ENCODE measurements at regions not wholly inside any gene's neighbourhood (a gene's known extent, or its start where the extent isn't known, plus 50 kb on each side); places are given as distances from the start of the nearest gene placed in this dataset.
"Not testable (repeated sequence)": the region's sequence is repeated elsewhere in the genome, so short reads cannot be mapped to it uniquely, and the experiment has no call there.

DNA sequence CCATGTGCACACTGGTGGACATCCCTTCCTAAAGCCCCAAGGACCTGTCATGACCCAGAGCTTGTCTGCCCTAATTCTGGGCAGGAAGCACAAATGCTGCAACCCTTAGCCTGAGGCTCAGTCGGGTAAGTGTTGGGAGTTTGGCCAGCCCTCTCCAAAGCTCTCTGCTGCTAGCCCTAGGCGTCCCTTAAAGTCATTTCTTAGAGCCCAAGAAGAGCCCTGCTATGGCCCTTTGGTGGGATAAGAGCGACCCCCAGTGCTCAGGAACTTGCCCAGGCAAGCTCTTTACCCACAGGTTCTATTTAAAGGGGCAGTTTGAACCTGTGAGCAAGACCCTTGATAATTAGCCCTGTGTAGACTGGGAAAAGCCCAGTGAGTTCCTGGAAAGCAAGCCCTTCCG, 356.8 kb downstream of the RRAGC start:
- no peak for DNase-seq (ENCODE audit: low read depth)

DNA sequence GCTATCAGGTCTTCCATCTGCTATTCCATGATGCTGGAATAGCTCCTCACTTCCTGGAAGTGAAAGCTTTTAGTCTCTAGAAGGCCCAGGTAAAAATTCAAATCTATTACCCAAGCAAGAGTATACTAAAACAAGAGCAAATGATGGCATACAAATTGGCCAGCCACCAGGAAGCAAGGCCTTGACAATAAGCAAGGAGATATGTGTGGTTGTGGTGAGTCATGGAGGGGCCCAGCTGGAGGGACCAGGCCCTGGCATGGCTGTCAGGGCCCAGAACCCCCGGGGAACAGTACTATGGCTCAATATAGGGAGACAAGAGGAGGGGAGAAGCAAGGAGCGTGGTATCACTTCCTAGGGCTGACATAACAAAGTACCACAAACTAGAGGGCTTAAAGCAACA, 358.7 kb downstream of the RRAGC start:
- DNase-seq (ENCODE audit: low read depth) = no peak

GRCh38 chr1:38500352-38500751, 359.2 kb downstream of the RRAGC start:
- no peak for DNase-seq (ENCODE audit: low read depth)

- no peak for DNase-seq (ENCODE audit: low read depth)
Measured at GRCh38 chr1:38498686-38499085, 360.9 kb downstream of the RRAGC start.

DNA sequence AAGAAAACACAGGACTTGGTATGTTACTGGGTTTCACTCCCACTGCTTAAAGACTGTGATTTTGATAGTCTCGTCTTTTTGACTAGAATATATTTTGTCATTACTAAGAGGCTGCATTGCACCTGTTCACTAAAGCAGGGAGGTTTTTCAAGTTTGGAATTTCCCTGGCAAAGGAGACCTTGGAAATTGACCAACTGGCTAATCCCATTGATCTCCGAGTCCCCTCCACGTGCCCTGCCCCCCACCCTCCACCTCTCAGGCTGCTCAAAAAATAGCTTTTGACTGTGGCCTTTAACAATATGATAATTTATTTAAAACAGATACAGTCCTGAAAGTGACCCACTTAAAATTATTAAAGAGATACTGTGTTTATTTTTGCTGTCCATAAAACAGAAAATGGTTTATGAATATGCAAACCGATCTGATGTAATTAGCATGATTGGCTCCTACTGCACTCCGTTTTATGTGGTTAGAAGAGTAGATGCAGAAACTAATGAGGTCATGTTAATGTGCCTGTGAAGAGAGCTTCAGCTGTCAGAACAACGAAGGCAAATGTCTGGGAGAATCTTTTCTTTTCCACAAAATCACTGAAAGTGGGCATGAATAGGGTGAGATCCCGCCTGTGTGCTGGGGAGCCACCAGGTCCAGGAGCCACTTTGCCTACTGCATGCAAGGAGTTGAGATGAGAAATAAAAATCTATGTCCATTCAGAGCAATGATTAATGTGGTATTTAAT, 361.5 kb downstream of the RRAGC start:
- DNase-seq (ENCODE audit: low read depth) = no peak

DNA sequence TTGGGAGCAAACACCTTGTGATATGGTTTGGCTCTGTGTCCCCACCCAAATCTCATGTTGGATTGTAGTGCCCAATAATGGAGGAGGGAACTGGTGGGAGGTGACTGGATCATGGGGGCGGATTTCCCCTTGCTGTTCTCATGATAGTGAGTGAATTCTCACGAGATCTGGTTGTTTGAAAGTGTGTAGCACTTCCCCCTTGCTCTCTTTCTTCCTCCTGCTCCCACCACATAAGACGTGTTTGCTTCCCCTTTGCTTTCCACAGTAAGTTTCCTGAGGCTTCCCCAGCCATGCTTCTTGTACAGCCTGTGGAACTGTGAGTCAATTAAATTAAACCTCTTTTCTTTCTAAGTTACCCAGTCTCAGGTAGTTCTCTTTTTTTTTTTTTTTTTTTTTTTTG, 366.3 kb downstream of the RRAGC start:
- DNase-seq (ENCODE audit: low read depth) = not testable (repeated sequence)

GRCh38 chr1:38489844-38490270, 369.7 kb downstream of the RRAGC start:
- peak; percentile 56 for DNase-seq (ENCODE audit: low read depth)

DNA sequence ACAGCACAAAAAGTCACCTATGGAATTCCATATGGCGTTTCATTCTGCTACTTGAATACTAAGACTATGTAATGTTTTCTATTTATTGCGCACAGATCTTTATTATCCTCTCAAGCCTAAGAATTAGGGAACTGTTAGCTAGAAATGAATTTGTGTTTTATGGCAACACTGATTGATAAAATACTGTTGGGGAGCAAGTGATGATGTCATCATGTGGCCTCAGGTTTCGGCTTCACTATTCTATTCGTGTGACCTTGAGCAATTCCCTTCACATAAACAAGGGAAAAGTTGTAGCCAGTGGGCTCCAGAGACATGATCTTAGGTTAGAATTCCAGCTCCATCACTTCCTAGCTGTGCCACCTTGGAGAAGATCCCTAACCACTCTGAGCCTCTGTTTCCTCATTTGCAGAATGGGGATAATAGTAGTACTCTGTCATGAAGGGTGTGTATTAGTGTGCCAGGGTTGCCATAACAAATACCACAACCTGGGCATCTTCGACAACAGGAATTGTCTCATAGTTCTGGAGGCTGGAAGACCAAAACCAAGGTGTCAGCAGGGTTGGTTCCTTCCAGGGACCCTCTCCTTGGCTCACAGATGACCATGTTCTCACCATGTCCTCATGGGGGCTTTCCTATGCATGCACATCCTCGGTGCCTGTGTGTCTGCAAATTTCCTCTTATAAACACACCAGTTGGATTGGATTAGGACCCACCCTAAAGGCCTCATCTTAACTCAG, 371.2 kb downstream of the RRAGC start:
- DNase-seq (ENCODE audit: low read depth) = no peak

DNA sequence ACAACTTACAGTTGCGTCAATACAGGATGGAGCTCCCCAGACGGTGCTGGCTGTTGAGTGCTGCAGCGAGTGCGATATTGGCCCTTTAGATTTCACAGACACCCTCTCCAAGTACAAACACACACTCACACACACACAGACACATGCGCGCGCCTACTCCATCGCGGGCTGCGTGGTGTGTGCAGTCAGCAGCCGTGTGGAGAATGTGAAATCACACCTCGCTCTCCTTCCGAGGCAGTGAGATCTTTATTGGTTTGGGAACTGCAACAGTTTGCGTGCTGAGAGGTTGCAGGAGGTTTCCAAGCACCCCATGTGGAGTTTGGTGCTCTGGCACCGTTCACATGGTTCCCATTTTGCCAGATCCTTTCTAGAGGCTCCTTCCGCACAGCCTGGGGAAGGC, 372.2 kb downstream of the RRAGC start:
- no peak for DNase-seq (ENCODE audit: low read depth)

DNA sequence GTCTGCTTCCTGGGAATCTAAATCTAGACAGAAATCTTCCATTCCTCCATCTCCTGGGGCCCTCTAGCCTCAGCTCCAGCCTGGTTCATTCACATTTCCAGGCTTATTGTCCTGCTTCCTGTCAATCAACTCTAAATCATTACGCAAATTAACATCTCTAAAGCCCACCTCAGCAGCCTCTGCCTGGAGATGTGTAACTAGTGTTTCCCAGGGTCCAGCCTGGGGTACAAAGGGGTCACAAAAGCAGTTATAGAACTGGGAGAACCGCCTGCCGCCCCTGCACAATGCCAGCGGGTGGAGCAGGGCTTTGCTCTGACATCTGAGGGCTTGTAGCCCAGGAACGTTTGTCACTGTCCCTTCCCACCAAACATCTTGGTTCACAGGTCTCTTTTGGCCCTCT, 373.5 kb downstream of the RRAGC start:
- no peak for DNase-seq (ENCODE audit: low read depth)

DNA sequence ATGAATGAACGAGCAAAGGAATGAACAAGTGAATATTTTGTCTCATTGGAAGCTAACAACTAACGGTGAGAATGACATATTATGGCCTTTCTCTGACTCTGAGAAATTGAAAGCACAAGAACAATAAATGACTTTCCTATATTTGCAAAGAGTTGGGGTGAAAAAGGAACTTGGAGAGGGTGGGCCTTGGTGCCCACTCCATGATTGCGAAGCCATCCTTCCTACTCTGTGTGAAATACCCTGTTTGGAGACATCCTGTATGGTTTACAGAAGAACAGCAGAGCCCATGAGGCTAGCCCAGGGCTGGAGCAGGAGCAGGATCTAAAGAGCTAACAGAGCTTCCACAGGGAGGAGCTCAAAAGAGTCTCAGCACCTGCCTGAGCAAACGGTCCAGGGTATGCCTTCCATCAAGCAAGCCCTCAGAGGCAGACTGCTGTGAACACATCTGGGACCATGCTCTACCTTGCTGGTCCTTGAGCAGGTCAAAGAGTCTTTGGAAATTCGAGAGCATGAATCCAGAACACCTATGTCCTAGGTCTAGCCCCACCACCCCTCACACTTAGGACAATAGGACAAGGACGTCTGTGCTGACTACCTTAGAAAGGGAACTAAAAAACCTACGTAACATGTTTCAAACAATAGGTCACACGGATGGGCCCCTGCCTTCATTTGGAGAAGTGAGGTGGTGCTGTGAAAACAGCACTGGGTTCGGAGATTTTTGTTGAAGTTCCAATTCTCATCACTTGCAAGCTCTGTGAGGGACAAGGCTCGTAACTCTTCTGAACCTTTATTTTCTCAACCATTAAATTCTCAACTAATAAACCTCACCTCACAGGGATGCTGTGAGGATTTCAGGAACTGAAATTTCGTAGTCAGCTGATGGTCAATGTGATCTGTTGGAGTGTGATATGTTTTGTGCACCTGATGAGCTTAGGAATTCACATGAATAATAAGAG, 377.4 kb downstream of the RRAGC start:
- no peak for DNase-seq (ENCODE audit: low read depth)

DNA sequence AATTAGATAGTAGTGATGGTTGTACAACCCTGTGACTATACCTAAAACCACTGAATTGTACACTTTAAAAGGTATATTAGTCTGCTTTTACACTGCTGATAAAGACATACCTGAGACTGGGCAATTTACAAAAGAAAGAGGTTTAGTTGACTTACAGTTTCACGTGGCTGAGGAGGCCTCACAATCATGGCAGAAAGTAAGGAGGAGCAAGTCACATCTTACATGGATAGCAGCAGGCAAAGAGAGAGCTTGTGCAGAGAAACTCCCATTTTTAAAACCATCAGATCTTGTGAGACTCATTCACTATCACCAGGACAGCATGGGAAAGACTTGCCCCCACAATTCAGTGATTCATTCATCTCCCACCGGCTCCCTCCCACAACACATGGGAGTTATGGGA, 379.9 kb downstream of the RRAGC start:
- DNase-seq (ENCODE audit: low read depth) = not testable (repeated sequence)

- DNase-seq (ENCODE audit: low read depth) = no peak
Measured at GRCh38 chr1:38477811-38478210, 381.8 kb downstream of the RRAGC start.

DNA sequence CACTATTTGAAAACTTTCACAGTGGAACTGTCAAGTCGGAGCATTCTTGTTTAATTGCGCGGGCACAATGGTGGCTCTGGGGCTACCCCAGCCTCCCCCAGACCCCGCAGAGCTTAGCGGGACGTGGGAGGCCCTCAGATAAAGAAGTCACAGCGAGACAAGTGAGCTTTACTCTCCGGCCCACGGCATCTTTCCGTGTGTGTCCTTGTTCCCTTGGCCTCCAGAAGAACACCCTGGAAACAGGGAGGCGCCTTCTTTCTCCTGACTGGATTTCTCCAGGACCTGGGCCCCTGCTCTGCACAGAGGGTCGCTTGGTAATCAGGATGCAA, 382.8 kb downstream of the RRAGC start:
- no peak for DNase-seq (ENCODE audit: low read depth)

DNA sequence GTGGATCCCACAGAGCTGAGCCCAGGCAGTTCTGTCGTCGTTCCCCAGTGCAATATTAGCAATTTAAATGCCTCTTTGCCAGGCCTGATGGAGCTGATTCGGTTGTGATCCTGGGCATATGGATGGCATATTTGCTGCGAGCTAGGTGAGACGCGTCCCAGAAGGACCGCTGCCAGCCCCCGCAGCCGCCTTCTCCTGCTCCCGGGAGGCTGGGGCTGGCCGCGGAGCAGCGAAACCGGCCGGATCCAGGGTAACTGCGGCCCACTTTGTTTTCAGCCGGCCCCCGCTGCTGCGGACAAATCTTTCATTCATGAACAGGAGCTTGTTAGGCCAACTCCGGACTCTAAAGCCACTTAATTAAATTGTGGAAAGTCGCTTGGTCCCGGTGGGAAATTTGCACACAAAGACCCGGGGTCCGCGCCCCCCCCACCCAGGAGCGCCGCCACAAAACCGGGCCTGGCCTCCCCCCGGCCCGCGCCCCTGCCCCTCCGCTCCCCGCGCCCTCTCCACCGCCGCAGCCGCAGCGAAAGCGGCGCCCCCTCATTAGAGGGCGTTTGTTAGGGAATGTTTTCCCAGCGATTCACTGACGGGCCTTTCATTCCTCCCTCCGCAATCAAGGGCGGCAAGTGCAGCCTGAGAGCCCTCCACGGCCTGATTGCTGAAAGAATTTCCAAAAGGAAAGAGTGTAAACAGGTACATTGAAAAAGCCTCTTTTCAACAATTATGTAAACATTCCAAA, 383.3 kb downstream of the RRAGC start:
- no peak for DNase-seq (ENCODE audit: low read depth)

- DNase-seq (ENCODE audit: low read depth) = no peak
Measured at GRCh38 chr1:38475624-38476005, 384.0 kb downstream of the RRAGC start.

DNA sequence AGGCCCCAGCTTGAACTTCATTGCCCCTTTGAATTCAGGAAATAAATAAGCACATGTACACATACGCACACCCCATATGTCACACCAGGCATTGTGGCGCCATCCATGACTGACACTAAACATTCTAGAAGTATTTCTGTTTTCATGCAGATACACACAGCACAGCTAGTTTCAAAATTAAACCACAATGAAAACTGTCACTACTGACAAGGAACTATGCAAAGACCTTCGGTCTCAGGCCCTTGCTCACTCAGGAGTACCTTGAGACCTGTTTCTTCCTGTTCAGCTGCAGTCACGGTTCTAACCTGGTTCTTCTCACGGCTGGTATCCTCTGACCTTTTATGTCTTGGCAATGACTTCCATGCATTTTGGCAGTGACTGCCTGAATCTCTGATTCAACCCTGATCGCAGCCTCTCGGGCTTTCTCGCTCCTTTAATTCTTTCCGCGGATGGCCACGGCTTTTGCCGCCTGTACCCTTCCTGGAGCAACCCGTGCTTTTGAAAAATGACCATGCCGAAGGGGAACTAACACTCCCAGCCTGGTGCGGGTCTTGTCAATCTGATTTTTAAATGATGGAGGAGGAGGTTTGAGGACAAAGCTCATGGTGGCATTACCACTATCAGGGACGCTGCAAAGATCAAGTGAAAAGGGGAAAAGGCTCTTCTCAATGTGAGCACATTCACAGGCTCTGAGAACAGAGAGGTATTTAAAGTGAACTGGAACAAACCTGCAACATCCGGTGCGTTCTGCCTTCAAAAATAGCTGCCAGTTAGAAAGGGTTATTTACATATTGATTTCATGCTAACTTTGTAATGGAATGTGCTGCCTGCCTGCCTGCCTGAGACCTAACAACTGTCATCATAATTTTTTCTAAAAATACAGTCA, 384.6 kb downstream of the RRAGC start:
- no peak for DNase-seq (ENCODE audit: low read depth)

- no peak for DNase-seq (ENCODE audit: low read depth)
Measured at GRCh38 chr1:38466487-38466886, 393.1 kb downstream of the RRAGC start.

DNA sequence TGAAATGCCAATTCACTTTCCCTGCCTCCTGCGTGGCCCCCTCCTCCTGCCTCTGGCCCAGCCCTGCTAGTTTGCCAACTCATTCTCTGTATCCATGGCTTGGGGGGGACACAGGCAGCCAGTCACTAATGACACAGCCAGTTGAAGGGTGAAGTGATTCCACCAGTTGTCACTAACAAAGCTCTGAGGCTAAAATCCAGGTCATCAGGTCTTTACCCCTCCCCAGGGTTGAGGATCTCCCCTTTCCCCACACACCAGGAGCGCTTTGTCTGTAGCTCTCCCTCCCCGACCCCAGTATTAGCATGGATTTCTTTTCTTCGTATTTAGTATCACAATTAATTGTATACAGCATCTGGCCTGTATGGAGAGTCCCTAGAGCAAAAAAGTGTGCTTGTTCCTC, 394.1 kb downstream of the RRAGC start:
- no peak for DNase-seq (ENCODE audit: low read depth)

DNA sequence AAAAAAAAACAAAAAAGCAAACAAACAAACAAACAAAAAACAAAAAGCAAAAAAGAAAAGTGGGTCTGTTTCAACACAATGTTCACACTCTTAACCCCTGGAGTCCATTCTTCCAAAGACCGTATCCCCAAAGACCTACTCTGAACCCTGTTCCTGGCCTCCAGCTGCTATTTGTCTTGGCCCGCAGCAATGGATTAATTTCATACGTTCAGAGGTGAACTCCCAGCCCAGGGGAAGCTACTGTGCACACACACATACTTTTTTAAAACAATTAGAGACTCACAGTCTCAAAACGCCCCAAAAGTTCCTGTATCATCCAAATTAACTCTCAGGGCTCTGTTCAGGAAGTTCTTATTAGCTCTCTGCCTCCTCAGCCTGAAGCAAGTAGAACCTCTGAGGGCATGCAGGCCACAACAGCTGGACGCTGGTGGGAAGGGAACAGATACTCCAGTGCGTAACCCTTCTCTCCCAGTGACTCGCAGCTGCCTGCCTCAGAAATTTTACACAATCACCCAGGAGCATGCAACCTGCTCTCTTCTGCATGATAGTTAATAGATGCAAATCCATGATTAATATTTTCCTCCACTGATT, 395.4 kb downstream of the RRAGC start:
- no peak for DNase-seq (ENCODE audit: low read depth)

DNA sequence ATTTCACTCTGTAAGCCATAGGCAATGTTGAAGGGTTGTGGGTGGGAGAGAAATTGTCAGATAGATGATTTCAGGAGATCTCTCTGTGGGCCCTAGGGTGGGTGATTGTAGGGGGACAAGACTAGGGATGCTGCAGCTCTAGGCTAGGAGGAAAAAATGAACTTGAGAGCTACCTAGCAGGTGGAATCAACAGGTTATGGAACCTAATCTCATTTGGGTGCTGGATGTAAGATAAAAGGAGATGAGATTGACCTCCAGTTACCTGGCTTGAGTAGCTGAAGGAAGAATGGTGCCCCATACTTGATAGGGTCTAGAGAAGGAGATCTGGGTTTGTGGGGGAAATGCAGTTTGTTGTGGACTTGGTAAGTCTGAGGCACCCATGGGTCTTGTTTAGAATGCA, 396.5 kb downstream of the RRAGC start:
- DNase-seq (ENCODE audit: low read depth) = no peak

Measured in activated T-cell treated with anti-CD3 and anti-CD28 coated beads for 48 hours (primary cell).